ENCODE measurements at regions not wholly inside any gene's neighbourhood (a gene's known extent, or its start where the extent isn't known, plus 50 kb on each side); places are given as distances from the start of the nearest gene placed in this dataset.

- Histone ChIP-seq H3K9ac (ENCODE audit: low read length) (no peak overlapping the region), H4K20me1 (ENCODE audit: insufficient read depth) (no peaks in the 10 kb centered on the region), H3K27ac (ENCODE audit: low read length) (no peak overlapping the region), H3K27me3 (ENCODE audit: insufficient read depth, low read depth, low read length) (no peaks in the 10 kb centered on the region), H3K79me2 (replicated peaks; ENCODE audit: insufficient read depth, low read length) (no peaks in the 10 kb centered on the region), H3K9me3 (ENCODE audit: low read length) (peaks cover 6% of the 10 kb centered on the region), H3K36me3 (ENCODE audit: insufficient read depth, low read length) (no peaks in the 10 kb centered on the region), H2AFZ (ENCODE audit: low read depth, low read length) (no peak overlapping the region), H3K4me3 (ENCODE audit: low read length) (no peak overlapping the region), H3K4me2 (ENCODE audit: low read length) (no peak overlapping the region), H3F3A (ENCODE audit: insufficient read depth, low read length, poor library complexity, severe bottlenecking) (no peaks in the 10 kb centered on the region), H3K9me2 (ENCODE audit: insufficient read depth, low read length) (no peaks in the 10 kb centered on the region)
- TF ChIP-seq REST (IDR thresholded peaks at IDR 0.05; ENCODE audit: borderline replicate concordance) = no peak
- no peak for TF ChIP-seq EZH2 (IDR thresholded peaks at IDR 0.05; ENCODE audit: borderline replicate concordance, insufficient read depth, low read length, poor library complexity, severe bottlenecking)
- TF ChIP-seq CTCF (IDR thresholded peaks at IDR 0.05; ENCODE audit: poor library complexity, severe bottlenecking) = no peak
- no peak for TF ChIP-seq EP300 (conservative IDR thresholded peaks at IDR 0.05; ENCODE audit: poor library complexity, severe bottlenecking)
- no peak for TF ChIP-seq RAD21 (conservative IDR thresholded peaks at IDR 0.05)
- no peak for TF ChIP-seq MXI1 (conservative IDR thresholded peaks at IDR 0.05; ENCODE audit: poor library complexity, severe bottlenecking)
These were observed 1370.3 kb upstream of the CITED2 start for GRCh38 chr6:140744659-140745320.

GRCh38 chr6:140736231-140736630, 1361.8 kb upstream of the CITED2 start:
- H3K4me2 ChIP-seq (ENCODE audit: low read length) = no peak overlapping the region
- peak overlapping the region; percentile 6 for H3K27ac ChIP-seq (ENCODE audit: low read length)
- H3K27me3 ChIP-seq (ENCODE audit: insufficient read depth, low read depth, low read length) = no peaks in the 10 kb centered on the region
- no peaks in the 10 kb centered on the region for H3K79me2 ChIP-seq (replicated peaks; ENCODE audit: insufficient read depth, low read length)
- peak; percentile 79 for TF ChIP-seq EP300 (conservative IDR thresholded peaks at IDR 0.05; ENCODE audit: poor library complexity, severe bottlenecking)
- TF ChIP-seq EZH2 (IDR thresholded peaks at IDR 0.05; ENCODE audit: borderline replicate concordance, insufficient read depth, low read length, poor library complexity, severe bottlenecking) = no peak
- TF ChIP-seq MXI1 (conservative IDR thresholded peaks at IDR 0.05; ENCODE audit: poor library complexity, severe bottlenecking) = no peak
- TF ChIP-seq TAF1 (IDR thresholded peaks at IDR 0.05; ENCODE audit: low read depth) = no peak
- TF ChIP-seq SMC3 (conservative IDR thresholded peaks at IDR 0.05; ENCODE audit: poor library complexity) = peak; percentile 16
- no peak for TF ChIP-seq REST (IDR thresholded peaks at IDR 0.05; ENCODE audit: borderline replicate concordance)
- no peak for TF ChIP-seq CTCF (IDR thresholded peaks at IDR 0.05; ENCODE audit: poor library complexity, severe bottlenecking)
- peak; percentile 78 for TF ChIP-seq POLR2AphosphoS5 (IDR thresholded peaks at IDR 0.05)
- TF ChIP-seq RAD21 (conservative IDR thresholded peaks at IDR 0.05) = peak; percentile 25
- no peak overlapping the region for H3K9ac ChIP-seq (ENCODE audit: low read length)
- no peaks in the 10 kb centered on the region for H4K20me1 ChIP-seq (ENCODE audit: insufficient read depth)
- no peaks in the 10 kb centered on the region for H3K9me2 ChIP-seq (ENCODE audit: insufficient read depth, low read length)
- H3K9me3 ChIP-seq (ENCODE audit: low read length) = no peaks in the 10 kb centered on the region
- H2AFZ ChIP-seq (ENCODE audit: low read depth, low read length) = no peak overlapping the region
- H3K4me3 ChIP-seq (ENCODE audit: low read length) = no peak overlapping the region
- H3F3A ChIP-seq (ENCODE audit: insufficient read depth, low read length, poor library complexity, severe bottlenecking) = no peaks in the 10 kb centered on the region
- no peaks in the 10 kb centered on the region for H3K36me3 ChIP-seq (ENCODE audit: insufficient read depth, low read length)

Data from neural cell (in vitro differentiated cells).